HCT116 (cell line): ENCODE measurements at regions not wholly inside any gene's neighbourhood (a gene's known extent, or its start where the extent isn't known, plus 50 kb on each side); places are given as distances from the start of the nearest gene placed in this dataset.

Source experiments
- ATAC-seq: fragments of 200-7000 bp; cut with Tn5 transposase; 2 replicates; pipeline ENCODE4 v1.9.1; 2020; ENCODE audit warnings: mild to moderate bottlenecking, moderate library complexity
- BruUV-seq: library from RNA; stranded (reverse); fragments of 400-500 nt; replicated peaks from 2 replicates; lab custom pipeline; 2021; lab: Mats Ljungman, UMichigan
- CTCF ChIA-PET: fragments of 300-600 bp; sonication (Branson Sonifier 250); formaldehyde crosslinking; loops from one replicate; lab custom pipeline; 2021; ENCODE audit warnings: antibody characterized with exemption; lab: Charles Lee
- POLR2A ChIA-PET: fragments of 300-600, 350-600 bp; sonication (Branson Sonifier 250); formaldehyde crosslinking; loops from one replicate; lab custom pipeline; 2021; ENCODE audit warnings: antibody characterized with exemption; lab: Charles Lee
- RAD21 ChIA-PET, 2 experiments: fragments of 300-600 bp; sonication (Branson Sonifier 250); formaldehyde crosslinking; loops; one replicate each; lab custom pipeline; 2023; ENCODE audit warnings: low total read pairs in 2 of 2; ENCODE audit not compliant: uncharacterized antibody in 2 of 2, unreplicated experiment in 2 of 2, low non-redundant PET in 1 of 2; lab: Charles Lee
- DNase-seq: peaks from one replicate; pipeline ENCODE4 v3.0.0-alpha.2; 2010; ENCODE audit warnings: low read depth, low spot score
- H2AFZ ChIP-seq: fragments of 200-600 bp; shearing (Covaris generic), sonication (generic); 2 replicates; pipeline ENCODE4 v1.6.1; 2017; ENCODE audit warnings: low read depth, mixed run types, mixed read lengths, antibody characterized with exemption, low read length; ENCODE audit not compliant: poor library complexity, severe bottlenecking
- H3K27ac ChIP-seq: 2 replicates; pipeline ENCODE4 v1.5.1; 2012; ENCODE audit warnings: low read depth, low read length
- H3K27me3 ChIP-seq: fragments of 200-600 bp; sonication (generic); 2 replicates; pipeline ENCODE4 v1.6.1; 2016; ENCODE audit warnings: mixed run types, low read length, mixed read lengths; ENCODE audit not compliant: insufficient read depth
- H3K36me3 ChIP-seq, 2 experiments: fragments of 200-500 bp in 1 of 2; fragments of 200-600 bp in 1 of 2; sonication (Bioruptor generic) in 1 of 2; sonication (generic) in 1 of 2; 2 replicates each; pipeline versions ENCODE4 v1.5.1 to v1.6.1; 2014 to 2016; ENCODE audit warnings: low read length in 2 of 2, inconsistent platforms in 1 of 2, mixed read lengths in 1 of 2, mixed run types in 1 of 2; ENCODE audit not compliant: insufficient read depth in 2 of 2, control insufficient read depth in 1 of 2
- H3K4me1 ChIP-seq, 2 experiments: fragments of 200-600 bp in 1 of 2; sonication (generic) in 1 of 2; 2 replicates each; pipeline versions ENCODE4 v1.5.1 to v1.6.1; 2012 to 2017; ENCODE audit warnings: low read length in 2 of 2, inconsistent platforms in 1 of 2, mild to moderate bottlenecking in 1 of 2, mixed read lengths in 1 of 2, mixed run types in 1 of 2, moderate library complexity in 1 of 2; ENCODE audit not compliant: insufficient read depth in 2 of 2, control insufficient read depth in 1 of 2
- H3K4me2 ChIP-seq: fragments of 200-600 bp; sonication (generic); 2 replicates; pipeline ENCODE4 v1.6.1; 2017; ENCODE audit warnings: mixed run types, low read length, mixed read lengths
- H3K4me3 ChIP-seq, 2 experiments: fragments of 200-600 bp in 1 of 2; sonication (generic) in 1 of 2; replicated peaks in 1 of 2; 2 replicates each; pipeline ENCODE4 v1.5.1; 2011 to 2016; ENCODE audit warnings: low read length in 2 of 2, control low read depth in 1 of 2, low read depth in 1 of 2, mild to moderate bottlenecking in 1 of 2, mixed read lengths in 1 of 2, mixed run types in 1 of 2
- H3K79me2 ChIP-seq: fragments of 200-600 bp; sonication (generic); 2 replicates; pipeline ENCODE4 v1.6.1; 2017; ENCODE audit warnings: mild to moderate bottlenecking, mixed run types, low read length, moderate library complexity, mixed read lengths; ENCODE audit not compliant: insufficient read depth
- H3K9ac ChIP-seq: fragments of 200-600 bp; sonication (generic); 2 replicates; pipeline ENCODE4 v1.6.1; 2016; ENCODE audit warnings: low read length, mixed read lengths
- H3K9me2 ChIP-seq: fragments of 200-600 bp; sonication (generic), shearing (Covaris generic); 2 replicates; pipeline ENCODE4 v1.6.1; 2017; ENCODE audit warnings: mixed run types, mild to moderate bottlenecking, moderate library complexity; ENCODE audit not compliant: insufficient read depth
- H3K9me3 ChIP-seq, 2 experiments: fragments of 200-500 bp in 1 of 2; fragments of 200-600 bp in 1 of 2; sonication (Bioruptor generic) in 1 of 2; sonication (generic) in 1 of 2; 2 replicates each; pipeline ENCODE4 v1.6.1; 2014 to 2017; ENCODE audit warnings: low read length in 2 of 2, mixed read lengths in 2 of 2, inconsistent platforms in 1 of 2, low read depth in 1 of 2, mild to moderate bottlenecking in 1 of 2, mixed run types in 1 of 2, moderate library complexity in 1 of 2; ENCODE audit not compliant: control insufficient read depth in 1 of 2, insufficient read depth in 1 of 2
- H4K20me1 ChIP-seq: fragments of 200-600 bp; sonication (generic), shearing (Covaris generic); 2 replicates; pipeline ENCODE4 v1.6.1; 2017; ENCODE audit warnings: mixed run types, mild to moderate bottlenecking, moderate library complexity; ENCODE audit not compliant: insufficient read depth
- CBX3 ChIP-seq: IDR thresholded peaks from 2 replicates; pipeline ENCODE4 v1.6.1; 2012; ENCODE audit warnings: low read depth
- CEBPB ChIP-seq: IDR thresholded peaks from 2 replicates; pipeline ENCODE4 v1.6.1; 2012; ENCODE audit warnings: low read depth
- FOSL1 ChIP-seq: IDR thresholded peaks from 2 replicates; pipeline ENCODE4 v1.6.1; 2012; ENCODE audit warnings: low read depth
- ZBTB33 ChIP-seq: IDR thresholded peaks from 2 replicates; pipeline ENCODE4 v1.6.1; 2011; ENCODE audit warnings: mild to moderate bottlenecking, low read length, moderate library complexity; ENCODE audit not compliant: insufficient replicate concordance; ENCODE audit errors: extremely low read depth
- ZNF274 ChIP-seq: fragments of 200-500 bp; sonication (Bioruptor generic); IDR thresholded peaks from 2 replicates; pipeline ENCODE4 v1.6.1; 2014; ENCODE audit warnings: mild to moderate bottlenecking, low read depth, low read length, inconsistent platforms
- intact Hi-C: fragments of 100-400 bp; cut with micrococcal nuclease; formaldehyde crosslinking; loops from 2 replicates; pipeline ENCODE4 v1.10.0; 2022

GRCh38 chr11:32162906-32163305 is 72.0 kb downstream of the RCN1 start:
- H3K4me1 ChIP-seq: no peaks in the 10 kb centered on the region
- no peaks in the 10 kb centered on the region for H3K9me3 ChIP-seq
- ATAC-seq (no peak), DNase-seq (no peak)
- intact Hi-C loops: no loop called here
- POLR2A ChIA-PET: no interaction called here
- no peaks in the 10 kb centered on the region for H4K20me1 ChIP-seq
- H3K27me3 ChIP-seq: 0 out of 2 replicates have a peak, but pooled peaks cover 4% of the 10 kb centered on the region
- RAD21 ChIA-PET: no interaction called here
- no peaks in the 10 kb centered on the region for H3K79me2 ChIP-seq
- BruUV-seq: no TSS peak
- TF ChIP-seq ZNF274 (no peak), CBX3 (no peak), CEBPB (no peak), ZBTB33 (no peak)
- no peaks in the 10 kb centered on the region for H3K36me3 ChIP-seq
- H3K9ac ChIP-seq: no peak overlapping the region
- CTCF ChIA-PET: interaction anchor here (1.2 kb wide), 1 partner anchor 13 kb away, joined by 3 read pairs; no protein-coding TSS in a partner anchor
- H3K9me2 ChIP-seq: no peaks in the 10 kb centered on the region
- H3K4me3 ChIP-seq: no peak overlapping the region
- H2AFZ ChIP-seq: no peak overlapping the region
- no peak overlapping the region for H3K4me2 ChIP-seq
- H3K27ac ChIP-seq: no peak overlapping the region

DNA sequence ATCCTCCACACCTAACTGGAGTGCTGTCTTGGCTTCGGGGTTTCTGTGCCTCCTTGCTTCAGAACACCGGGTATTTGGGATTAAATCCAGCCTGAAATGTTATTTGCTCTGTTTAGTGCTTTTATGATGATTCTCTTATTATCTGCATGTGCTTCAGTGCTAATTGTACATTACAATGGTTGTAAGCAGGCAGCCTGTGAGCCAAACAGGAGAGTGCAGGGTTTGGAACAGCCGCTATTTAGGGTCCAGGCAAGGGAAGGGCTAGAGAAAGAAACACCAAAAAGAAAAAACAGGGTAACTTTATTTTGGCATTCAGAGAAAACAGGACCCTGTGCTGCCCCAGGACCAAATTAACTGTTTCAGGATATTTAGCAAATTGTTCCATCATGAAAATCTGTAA is 72.7 kb downstream of the RCN1 start:
- RAD21 ChIA-PET: no interaction called here
- CTCF ChIA-PET: no interaction called here

More for the DNA sequence above, 72.7 kb downstream of the RCN1 start:
- Histone ChIP-seq H4K20me1 (no peaks in the 10 kb centered on the region), H3K79me2 (no peaks in the 10 kb centered on the region), H3K9me2 (no peaks in the 10 kb centered on the region), H2AFZ (no peak overlapping the region), H3K9ac (no peak overlapping the region), H3K4me1 (no peaks in the 10 kb centered on the region), H3K36me3 (no peaks in the 10 kb centered on the region)
- no peak for TF ChIP-seq FOSL1
- TF ChIP-seq, all 23 proteins: peak for 0
- ATAC-seq (no peak), DNase-seq (no peak)
- no peaks in the 10 kb centered on the region for H3K9me3 ChIP-seq
- H3K4me2 ChIP-seq: no peak overlapping the region
- POLR2A ChIA-PET: no interaction called here
- 0 out of 2 replicates have a peak, but pooled peaks cover 4% of the 10 kb centered on the region for H3K27me3 ChIP-seq
- BruUV-seq: no TSS peak
- no peak overlapping the region for H3K27ac ChIP-seq
- intact Hi-C loops: no loop called here
- no peak overlapping the region for H3K4me3 ChIP-seq
